ENCODE measurements at regions not wholly inside any gene's neighbourhood (a gene's known extent, or its start where the extent isn't known, plus 50 kb on each side); places are given as distances from the start of the nearest gene placed in this dataset.
"Not testable (repeated sequence)": the region's sequence is repeated elsewhere in the genome, so short reads cannot be mapped to it uniquely, and the experiment has no call there.

DNA sequence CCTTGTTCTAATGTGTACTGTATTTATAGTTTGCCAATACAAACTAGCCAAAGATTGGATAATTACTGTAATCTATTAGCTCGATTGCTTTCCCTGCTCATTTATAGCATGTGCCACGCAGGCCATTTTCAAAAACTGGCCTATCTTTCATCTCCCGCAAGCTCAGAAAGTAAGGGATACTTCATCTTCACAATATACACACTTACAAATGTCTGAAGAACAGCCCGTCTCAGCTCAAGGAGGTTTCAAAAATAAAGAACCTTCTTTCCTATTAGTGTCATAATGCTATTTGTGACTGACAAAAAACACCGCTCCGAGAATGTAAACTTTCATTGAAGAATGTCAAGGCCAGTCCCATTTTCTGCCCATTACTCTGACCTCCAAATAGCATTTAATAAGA is 306.4 kb upstream of the ZNF507 start:
- no peak for DNase-seq (ENCODE audit: low read depth)

DNA sequence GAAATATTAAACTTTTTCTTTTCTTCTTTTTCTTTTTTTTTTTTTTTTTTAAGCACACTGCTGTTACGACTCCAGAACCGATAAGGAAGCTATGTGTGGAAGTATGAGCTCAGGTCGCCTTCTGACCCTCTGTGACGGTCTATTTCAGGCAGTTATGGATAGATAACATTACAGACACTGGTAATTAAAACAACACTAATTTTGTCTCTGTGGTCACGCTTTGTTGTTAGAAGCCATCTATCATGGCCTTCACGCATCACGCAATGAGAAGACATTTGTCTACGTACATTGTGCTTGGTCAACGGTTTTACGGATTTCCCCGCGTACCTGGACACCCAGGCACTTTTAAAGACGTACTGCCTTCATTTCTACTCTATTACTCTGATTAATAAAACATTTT is 306.0 kb upstream of the ZNF507 start:
- no peak for DNase-seq (ENCODE audit: low read depth)

DNA sequence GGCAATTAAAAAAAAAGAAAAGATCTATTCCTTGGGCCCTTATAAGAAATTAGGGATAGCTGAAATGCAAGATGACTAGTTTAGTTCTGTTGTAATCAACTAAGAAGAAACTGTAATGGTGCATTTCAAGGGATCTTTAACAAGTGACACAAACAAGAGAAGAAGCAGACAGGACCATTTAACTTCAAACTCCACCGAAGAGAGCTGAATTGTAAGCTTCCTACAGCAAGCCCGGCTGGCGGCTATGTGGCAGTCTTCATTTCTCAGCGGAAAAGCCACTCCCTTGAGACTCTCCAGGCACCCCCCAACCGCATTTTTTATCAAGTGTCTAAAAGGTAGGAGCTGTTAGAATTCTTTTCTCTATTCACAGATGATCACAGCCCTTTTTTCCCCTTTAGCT is 305.2 kb upstream of the ZNF507 start:
- DNase-seq (ENCODE audit: low read depth): no peak

DNA sequence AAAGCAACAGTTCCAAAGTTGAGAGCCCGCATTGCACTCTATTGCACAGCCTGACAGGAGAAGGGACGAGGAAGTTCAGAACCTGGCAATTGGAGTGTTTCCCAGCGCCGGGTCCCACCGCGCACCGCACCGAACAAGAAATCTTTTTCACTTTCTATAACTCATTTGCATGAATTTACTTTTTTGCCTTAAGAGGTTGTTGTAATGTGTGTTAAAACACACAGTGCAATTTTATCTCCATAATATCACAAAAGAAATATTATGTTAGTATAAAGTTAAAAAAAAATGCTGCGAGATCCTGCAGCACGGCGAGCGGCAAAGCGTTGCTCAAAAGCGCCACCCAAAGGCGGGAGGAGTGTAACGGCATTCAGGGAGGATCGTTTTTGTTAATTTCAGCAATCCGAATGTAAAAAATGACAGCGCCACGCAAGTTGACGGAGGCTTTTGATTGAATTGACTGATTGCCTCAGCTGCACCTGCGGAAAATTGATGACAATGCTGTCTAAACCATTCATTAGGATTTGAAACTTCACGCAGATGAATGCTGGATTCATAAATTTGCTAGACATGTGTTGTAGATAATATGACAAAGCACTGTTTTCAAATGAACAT is 303.6 kb upstream of the ZNF507 start:
- DNase-seq (ENCODE audit: low read depth): peak; percentile 1

DNA sequence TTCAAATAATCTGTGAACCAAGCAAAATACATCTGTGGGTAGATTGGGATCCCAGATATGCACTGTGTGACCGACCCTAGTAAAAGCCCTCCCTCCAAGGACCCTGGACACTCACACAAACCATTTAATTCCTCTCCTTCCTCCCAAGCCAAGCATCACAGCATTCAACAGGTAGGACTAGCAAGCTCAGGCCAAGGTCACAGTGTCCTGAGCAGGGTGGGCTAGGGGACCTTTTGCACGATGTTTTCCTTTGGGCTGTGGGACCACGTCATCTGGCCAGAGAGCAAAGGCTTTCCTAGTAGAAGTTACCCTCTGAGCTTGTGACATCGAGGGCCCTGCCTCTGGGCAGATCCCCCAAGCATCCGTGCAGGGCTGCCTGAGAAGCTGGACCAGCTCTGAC is 297.6 kb upstream of the ZNF507 start:
- DNase-seq (ENCODE audit: low read depth): no peak

DNA sequence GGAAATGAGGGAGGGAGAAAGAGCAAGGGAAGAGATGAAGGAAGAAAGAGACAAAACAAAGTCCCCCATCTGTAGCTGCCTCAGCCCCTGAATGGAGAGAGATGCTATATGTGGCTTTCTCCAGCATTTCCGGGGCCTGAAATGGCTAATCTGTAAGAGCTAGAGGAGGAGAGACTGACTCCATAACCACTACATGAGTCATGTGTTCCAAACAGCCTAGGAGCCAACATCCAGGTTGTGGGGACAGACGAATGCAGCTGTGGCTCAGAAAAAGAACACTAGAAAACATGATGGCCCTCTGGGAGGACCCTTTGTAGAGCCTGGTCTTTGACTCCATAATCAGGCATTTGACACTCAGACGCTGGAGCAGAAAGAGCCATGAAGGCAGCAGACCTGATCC is 292.0 kb upstream of the ZNF507 start:
- DNase-seq (ENCODE audit: low read depth): no peak

DNA sequence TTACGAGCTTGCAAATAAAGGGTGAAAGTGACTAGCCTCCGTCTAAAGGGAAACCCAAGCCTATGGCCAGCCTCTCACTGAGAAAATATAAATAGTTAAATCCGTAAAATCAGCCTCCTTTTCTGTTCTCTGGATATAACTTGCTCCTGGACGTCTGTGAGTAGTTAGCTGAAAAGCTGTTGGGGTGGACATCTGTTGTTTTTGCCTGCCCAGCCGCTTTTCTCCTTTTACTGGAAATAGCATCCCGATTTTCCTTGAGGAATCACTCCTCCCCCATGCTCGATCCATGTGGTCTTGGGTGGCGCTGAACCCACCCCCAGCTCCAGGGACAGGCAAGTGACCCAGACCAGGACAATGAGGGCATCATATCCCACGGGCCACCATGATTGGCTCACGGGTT is 291.5 kb upstream of the ZNF507 start:
- no peak for DNase-seq (ENCODE audit: low read depth)

DNA sequence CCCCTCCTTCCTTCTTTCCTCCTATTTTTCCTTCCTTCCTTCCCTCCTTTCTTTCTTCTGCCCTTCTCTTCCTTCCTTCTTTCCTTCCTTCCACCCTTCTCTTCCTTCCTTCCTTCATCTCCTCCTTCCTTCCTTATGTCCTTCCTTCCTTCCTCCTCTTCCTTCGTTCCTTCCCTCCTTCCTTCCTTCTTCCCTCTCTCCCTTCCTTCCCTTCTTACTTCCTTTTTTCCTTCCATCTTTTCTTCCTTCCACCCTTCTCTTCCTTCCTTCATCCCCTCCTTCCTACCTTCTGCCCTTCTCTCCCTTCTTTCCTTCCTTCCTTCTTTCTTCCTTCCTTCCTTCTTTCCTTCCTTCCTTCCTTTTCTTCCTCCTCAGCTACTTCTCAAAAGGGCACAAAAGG is 287.3 kb upstream of the ZNF507 start:
- DNase-seq (ENCODE audit: low read depth): no peak

DNA sequence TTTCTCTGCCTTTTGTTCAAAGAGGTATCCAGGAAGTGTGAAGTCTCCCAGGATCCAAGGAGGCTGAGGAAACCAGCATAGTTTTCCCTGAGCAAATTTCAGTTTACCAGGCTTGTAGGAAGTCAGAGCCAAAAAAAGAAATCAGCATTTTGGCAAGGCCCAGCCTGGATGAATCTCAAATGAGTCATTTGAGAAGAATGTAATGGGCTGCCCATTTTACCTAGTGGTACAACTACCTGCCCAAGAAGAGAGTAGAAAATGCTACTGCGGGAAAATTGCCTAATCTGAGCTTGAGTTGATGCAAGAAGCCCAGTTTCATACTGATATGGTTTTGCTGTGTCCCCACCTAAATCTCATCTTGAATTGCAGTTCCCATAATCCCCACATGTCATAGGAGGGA is 284.1 kb upstream of the ZNF507 start:
- DNase-seq (ENCODE audit: low read depth): no peak

DNA sequence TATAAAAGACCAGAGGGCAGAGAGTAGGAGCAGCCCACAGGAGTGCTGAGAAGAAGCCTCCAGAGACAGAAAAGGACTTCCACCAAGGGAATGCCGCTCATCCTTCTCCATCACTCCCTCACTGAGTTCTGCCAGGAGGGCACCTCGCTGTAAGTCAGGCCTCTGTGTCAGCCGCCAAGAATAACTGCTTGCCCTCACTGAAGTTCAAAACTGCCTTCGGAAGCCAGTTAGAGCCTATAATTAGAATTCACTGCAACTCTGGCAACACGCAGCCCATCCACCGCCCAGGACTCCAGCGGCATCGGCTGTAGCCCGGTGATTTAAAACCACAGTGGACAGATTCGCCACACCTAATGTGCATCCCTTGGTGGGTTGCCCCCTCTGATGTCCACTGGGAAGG is 281.8 kb upstream of the ZNF507 start:
- no peak for DNase-seq (ENCODE audit: low read depth)

DNA sequence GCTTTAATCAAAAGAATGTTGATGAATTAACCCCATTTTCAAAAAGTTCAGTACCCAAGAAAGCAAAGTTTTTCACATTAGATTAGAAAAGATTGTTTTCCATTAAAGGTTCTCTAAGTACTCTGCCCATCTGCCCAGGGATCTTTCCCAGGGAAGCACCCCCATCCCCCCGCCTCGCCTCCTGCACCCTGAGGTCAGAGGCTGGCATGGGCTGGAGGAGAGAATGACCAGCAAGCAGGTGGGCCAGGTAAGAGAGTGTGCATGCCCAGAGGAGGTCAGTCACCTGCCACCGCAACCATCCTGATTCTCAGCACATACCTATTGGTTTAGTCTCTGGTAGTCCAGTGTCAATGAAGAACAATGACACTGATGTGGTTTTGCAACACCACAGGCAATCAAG is 279.4 kb upstream of the ZNF507 start:
- no peak for DNase-seq (ENCODE audit: low read depth)

DNA sequence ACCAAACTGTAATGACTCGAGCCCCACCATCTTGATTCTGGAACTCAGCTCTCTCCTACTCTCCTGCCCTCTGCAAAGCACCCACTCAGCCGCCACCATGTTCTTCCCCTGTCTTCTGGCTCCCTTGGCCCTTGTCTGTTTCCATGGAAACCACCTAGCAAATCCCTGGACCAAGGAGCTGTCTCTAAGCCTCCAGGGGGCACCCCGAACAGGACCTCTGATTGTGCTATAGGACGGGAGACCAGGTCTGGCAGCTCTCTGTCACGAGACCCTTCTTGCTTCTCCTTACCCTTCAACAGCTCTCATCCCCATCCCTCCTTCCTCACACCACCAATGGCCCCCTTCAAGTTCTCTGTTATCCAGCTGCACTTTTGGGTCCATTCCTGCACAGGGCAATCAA is 277.7 kb upstream of the ZNF507 start:
- no peak for DNase-seq (ENCODE audit: low read depth)

DNA sequence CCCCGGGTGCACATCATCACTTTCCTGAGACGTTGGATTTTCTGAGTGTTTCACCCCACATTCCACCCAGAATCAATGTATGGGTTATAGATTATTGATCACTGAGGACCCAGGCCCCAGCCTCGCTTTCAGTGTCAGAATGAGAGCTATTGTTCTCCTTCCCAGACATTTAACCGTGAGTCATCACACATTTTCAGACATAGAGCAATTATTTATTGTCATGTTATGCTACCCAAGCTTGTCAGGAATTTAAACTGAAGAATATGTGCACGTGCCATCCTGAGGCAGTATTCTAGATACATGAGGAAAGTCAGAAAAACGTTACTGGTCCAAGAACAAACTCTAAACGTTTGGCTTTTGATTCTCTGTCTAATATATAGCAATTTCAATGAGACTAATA is 276.6 kb upstream of the ZNF507 start:
- DNase-seq (ENCODE audit: low read depth): no peak

DNA sequence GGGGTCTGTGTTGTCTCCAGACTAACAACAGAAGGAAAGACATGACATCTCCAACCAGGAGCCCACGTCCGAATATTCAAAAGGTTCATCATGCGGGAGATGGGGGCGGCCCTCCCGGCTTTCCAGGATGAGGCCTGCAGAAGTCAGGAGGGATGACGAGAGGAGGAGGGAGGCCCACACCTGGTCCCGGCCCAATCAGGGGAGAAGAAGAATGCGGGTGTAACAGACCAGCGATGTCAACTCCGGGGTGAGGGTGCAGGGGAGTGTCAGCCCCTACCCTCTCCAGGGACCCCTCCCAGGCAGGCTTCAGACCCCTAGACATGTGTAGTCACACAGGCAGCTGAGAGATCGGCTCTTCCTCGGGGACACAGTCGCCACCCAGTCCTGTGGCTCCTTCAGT is 275.3 kb upstream of the ZNF507 start:
- DNase-seq (ENCODE audit: low read depth): no peak

DNA sequence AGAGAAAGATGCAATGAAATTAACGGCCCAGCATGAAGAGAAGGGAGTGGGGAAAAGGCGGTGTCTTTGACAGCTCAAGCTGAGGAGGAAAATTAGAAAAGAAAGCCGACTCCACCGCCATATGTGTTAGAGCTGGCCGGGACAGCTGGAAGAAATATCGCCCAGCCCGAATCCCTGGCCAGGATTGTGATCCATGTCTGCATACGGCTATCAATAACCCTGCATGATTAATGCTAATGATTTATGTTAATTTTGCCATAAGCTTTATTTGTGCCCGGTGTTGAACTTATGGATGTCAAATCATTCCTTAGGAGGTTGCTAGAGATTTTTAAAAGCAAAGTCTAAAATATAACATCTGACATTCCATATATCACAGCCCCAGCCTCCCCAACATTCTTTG is 263.4 kb upstream of the ZNF507 start:
- no peak for DNase-seq (ENCODE audit: low read depth)

DNA sequence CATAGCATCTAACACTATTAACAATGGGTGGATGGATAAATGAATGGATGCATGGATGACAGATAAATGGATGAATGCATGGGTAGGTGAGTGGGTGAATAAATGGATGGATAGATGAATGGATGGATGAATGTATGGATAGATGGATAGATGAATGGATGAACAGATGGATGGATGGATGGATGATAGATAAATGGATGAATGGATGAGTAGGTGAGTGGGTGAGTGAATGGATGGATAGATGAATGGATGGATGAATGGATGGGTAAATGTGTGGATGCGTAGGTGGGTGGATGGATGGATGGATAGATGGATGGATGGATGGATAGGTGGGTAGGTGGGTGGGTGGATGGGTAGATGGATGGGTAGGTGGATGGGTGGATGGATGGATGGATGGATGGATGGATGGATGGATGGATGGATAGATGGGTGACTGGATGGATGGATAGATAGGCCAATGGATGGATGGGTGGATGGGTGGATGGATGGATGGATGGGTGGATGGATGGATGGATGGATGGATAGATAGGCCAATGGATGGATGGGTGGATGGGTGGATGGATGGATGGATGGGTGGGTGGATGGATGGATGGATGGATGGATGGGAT is 260.6 kb upstream of the ZNF507 start:
- DNase-seq (ENCODE audit: low read depth): not testable (repeated sequence)

DNA sequence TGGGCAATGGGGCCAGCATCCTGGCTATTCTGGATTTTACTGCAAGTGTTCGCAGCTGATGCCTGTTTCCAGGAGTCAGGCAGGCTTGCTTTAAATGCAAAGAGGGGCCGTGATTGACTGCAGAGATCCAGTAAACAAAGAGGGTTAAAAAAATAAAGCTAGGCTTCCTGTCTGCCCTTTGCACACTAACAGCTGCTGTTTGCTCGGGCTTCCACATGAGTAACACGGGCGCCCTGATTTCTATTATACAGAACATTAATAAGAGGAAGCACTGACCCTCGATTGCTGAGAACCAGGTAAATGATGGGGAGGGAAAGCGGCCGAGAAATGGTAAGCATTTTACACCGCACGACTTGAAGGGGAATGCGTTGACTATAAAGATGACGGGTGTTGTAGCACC is 254.2 kb upstream of the ZNF507 start:
- DNase-seq (ENCODE audit: low read depth): no peak

DNA sequence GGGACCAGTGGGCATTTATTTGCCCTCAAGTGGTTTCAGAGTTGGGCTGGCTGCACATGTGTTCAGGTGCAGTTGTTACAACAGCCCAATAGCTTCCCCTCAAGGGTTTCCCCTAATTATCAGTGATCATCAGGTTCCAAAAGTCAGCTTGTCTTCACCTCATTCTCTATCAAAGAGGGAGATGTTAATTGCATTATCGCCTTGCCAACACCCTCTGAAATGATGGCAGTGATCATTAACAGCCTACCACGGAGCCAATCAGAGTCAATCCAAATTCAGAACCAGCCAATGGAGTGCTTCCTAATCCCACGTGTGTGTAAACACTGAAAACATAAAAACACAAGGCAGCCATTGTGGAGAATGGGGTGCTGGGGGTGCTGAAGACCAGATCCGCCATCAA is 248.4 kb upstream of the ZNF507 start:
- DNase-seq (ENCODE audit: low read depth): no peak

DNA sequence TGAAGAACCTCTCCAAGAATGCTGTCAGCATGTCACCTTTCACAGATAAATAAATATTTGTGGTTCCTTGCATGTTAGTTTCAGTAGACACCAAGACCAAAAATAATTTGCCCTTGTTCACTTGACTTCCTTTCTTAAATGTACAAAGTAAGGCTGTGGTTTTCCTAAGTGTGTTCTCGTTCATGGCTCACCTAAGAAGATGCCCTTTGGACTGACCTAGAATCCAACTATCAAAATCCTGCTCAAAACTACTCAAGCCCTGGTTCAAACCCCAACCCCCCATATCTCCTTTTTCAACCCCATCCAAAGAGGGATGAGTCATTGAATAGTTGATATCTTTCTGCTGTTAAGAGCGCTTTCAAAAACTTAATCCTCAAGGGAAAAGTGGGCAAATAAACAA is 247.8 kb upstream of the ZNF507 start:
- DNase-seq (ENCODE audit: low read depth): no peak

DNA sequence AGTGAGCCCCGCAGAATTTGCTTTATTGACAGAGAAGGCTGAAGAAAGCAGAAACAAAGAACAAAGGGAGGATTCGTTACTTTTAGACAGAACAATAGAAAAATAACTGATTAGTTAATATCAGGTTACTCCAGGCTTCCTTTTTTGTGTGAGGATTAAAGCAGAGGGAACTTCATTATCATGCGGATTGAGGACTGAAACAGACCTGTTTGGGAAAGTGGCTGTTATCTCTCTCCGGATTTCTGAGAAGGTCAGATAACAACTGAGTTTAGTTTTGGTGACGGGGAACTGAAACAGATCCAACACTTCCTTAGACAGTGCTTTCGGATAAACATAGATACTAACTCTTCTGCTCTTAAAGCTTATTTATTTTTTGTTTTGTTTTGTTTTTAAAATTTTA is 246.4 kb upstream of the ZNF507 start:
- no peak for DNase-seq (ENCODE audit: low read depth)

DNA sequence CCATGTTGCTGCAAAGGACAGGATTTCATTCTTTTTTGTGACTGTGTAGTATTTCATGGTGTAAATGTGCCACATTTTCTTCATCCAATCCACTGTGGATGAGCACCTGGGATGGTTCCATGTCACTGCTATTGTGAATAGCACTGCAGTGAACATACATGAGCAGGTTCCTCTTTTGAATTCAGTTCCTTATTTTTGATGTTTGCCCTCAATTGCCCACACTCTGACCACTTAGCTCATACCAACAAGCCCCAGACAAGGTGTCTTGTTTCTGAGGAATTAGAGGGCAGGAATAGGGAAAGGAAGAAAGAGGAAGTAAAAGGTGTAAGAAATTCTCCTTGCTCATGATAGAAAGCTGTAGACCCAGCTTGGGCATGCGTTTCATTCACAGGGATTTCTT is 244.2 kb upstream of the ZNF507 start:
- DNase-seq (ENCODE audit: low read depth): no peak

DNA sequence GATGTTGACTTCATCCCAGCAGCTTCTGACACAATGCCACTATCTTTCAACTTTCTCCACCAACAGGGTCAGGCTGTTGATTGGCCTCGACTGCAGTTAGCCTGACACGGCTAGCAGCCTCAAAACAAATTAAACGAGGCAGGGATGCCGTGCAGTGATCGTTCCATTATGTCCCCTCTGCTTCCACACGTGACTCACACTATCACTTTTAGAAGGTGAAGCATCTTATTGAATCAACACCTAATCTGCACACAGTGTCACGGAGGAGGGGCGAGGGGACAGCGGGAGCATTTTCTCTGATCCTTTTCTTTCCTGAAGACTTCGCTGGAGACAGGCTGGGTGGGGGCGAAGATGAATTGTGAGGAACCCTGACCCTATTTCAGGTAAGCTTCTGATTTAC is 241.9 kb upstream of the ZNF507 start:
- no peak for DNase-seq (ENCODE audit: low read depth)

DNA sequence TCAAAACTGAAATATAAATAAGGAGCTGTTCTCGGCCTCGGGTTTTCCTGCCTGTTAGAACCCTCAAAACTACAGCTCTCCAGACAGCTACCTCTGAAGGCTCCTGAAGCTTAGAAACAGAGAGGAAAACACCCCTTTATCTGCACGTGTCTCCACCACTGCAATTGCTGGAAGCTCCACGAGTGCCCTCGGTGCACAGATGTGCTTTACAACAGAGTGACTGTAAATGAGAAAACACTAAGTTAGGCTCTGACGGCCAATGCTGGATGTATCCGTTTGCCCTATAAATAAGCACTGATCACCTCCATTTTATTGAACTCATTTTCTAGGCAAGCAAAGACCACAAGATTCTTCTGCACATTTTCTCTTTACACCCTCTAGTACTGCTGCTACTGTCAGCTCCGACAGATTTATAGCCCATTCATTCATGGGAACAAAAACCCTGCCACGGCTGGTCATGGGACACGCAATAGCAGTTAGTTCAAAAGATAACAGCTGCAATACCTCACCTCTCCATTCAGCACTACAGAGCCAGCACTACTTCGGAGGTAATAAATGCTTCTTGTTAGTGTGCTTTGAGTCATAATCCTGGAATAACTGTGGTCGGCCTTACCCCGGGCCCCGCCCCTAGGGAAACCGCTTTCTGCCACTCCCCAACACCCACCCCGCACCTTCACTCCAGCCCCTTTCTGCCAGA is 241.1 kb upstream of the ZNF507 start:
- no peak for DNase-seq (ENCODE audit: low read depth)

DNA sequence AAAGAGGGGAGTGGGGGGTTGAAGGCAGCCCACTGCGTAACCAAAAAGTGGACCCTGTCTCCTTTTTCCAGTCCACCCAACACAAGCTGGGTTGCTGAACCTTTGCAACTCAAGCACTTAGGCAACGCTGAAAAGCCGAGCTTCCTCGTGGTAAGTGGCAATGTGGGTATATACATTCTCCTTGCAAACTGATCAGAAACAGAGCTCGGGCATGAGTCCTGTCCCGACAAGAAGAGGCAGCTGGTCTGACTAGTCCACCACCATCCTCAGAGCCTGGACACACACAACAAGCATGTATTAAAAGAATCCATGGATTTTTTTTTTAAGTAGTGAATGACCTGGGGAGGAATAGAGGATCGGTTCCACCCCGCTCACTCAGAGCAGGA is 240.6 kb upstream of the ZNF507 start:
- no peak for DNase-seq (ENCODE audit: low read depth)
